ENCODE measurements at regions not wholly inside any gene's neighbourhood (a gene's known extent, or its start where the extent isn't known, plus 50 kb on each side); places are given as distances from the start of the nearest gene placed in this dataset.

GRCh38 chr16:47916266-47916665 is 239.5 kb downstream of the ABCC12 start (continued):
- TF ChIP-seq CHD7 (IDR thresholded peaks at IDR 0.05; ENCODE audit: low read depth, low read length): no peak
